Activated naive CD8-positive, alpha-beta T cell treated with anti-CD3 and anti-CD28 coated beads, Interleukin-2, amount 10 ng/mL, durations not matched to agents 7 days and 5 days (primary cell): ENCODE measurements at regions not wholly inside any gene's neighbourhood (a gene's known extent, or its start where the extent isn't known, plus 50 kb on each side); places are given as distances from the start of the nearest gene placed in this dataset.

Experiments used
- ATAC-seq: fragments of 150-1000 bp; cut with Tn5 transposase; one replicate; pipeline ENCODE4 v1.10.0; 2021; ENCODE audit warnings: low read depth, moderate library complexity
- POLR2A ChIA-PET: fragments of 350-600 bp; sonication (Branson Sonifier 250); formaldehyde crosslinking; loops from one replicate; lab custom pipeline; 2021; ENCODE audit warnings: antibody characterized with exemption; lab: Charles Lee
- DNase-seq: peaks from one replicate; pipeline ENCODE4 v3.0.0; 2021
- H3K27ac Mint-ChIP-seq: one replicate; pipeline ENCODE4 v1.8.0; 2022; ENCODE audit warnings: mild to moderate bottlenecking, mixed read lengths
- H3K27me3 Mint-ChIP-seq: one replicate; pipeline ENCODE4 v1.8.0; 2022; ENCODE audit warnings: mild to moderate bottlenecking, moderate library complexity, mixed read lengths
- H3K36me3 Mint-ChIP-seq: one replicate; pipeline ENCODE4 v1.8.0; 2021; ENCODE audit warnings: mild to moderate bottlenecking, mixed read lengths
- H3K4me1 Mint-ChIP-seq: one replicate; pipeline ENCODE4 v1.8.0; 2021; ENCODE audit warnings: mixed read lengths
- H3K4me3 Mint-ChIP-seq: one replicate; pipeline ENCODE4 v1.8.0; 2022; ENCODE audit warnings: mild to moderate bottlenecking, moderate library complexity, mixed read lengths
- H3K9me3 Mint-ChIP-seq: one replicate; pipeline ENCODE4 v1.8.0; 2021; ENCODE audit warnings: mixed read lengths

DNA sequence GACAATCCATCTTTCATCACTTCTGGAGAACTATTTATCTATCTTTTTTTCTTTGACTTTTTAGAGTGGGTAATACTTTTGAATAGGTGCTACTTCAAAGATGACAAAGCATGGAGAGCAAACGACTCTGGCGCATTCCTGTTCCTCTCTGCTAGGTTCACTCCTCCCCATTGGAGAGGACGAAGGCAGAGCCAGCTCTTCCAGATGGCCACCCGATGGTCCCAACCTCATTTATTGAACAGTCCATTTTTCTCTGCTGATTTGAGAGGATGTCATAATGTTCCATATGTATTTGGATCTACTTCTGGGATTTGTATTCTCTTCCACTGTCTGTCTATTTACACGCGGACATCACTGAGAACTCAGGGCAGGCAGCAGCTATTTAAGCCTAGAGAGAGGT, 284.3 kb upstream of the CXCR4 start:
- Mint-ChIP-seq H3K36me3 (no peaks in the 10 kb centered on the region), H3K4me1 (peaks cover 1% of the 10 kb centered on the region), H3K9me3 (no peaks in the 10 kb centered on the region), H3K27me3 (peaks cover 23% of the 10 kb centered on the region), H3K27ac (no peak overlapping the region), H3K4me3 (no peak overlapping the region)
- POLR2A ChIA-PET = no interaction called here
- no peak for DNase-seq
- ATAC-seq = no peak

DNA sequence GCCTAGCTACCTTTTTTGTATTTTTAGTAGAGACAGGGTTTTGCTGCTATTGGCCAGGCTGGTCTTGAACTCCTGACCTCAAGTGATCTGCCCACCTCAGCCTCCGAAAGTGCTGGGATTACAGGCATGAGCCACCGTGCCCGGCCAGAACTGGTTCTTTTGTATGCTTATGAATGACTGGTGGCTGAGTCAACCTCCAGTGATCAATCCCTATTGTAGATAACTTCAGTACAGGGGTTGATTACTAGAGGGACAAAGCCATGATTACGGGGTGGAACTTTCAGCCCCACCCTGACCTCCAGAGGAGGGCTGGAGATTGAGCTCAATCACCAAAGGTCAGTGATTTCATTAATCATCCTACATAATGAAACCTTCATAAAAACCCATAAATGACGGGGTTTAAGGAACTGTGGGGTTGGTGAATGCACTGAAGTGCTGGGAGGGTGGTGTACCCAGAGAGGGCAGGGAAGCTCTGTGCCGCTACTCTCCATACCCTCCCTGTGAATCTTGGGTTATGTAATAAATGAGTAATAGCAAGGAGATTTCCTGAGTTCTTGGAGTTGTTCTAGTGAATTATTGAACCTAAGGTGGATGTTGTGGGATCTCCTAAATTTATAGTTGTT, 281.8 kb upstream of the CXCR4 start:
- no peaks in the 10 kb centered on the region for H3K9me3 Mint-ChIP-seq
- H3K27ac Mint-ChIP-seq = no peak overlapping the region
- POLR2A ChIA-PET = no interaction called here
- ATAC-seq = no peak
- H3K4me3 Mint-ChIP-seq = no peak overlapping the region
- no peak for DNase-seq
- peaks cover 1% of the 10 kb centered on the region for H3K36me3 Mint-ChIP-seq
- H3K4me1 Mint-ChIP-seq = peaks cover 8% of the 10 kb centered on the region
- peaks cover 21% of the 10 kb centered on the region for H3K27me3 Mint-ChIP-seq

DNA sequence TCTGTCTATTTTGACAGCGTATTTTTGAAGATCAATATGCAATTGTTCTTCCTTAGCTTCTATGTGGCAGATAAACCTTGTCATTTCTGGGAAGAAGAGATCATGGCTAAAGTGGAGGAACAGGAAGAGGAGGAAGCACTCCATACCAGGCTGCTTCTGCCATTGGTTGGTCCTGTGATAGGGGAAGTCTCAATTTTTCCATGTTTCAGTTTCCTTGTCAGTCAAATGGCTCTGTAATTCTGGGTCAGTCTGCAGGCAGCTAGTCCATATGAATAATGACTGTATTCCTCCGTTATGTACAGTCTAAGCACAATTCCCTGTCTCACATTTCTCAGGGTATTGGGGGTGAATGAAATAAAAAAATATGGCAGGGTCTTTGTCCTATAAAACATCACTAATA, 277.6 kb upstream of the CXCR4 start:
- no peaks in the 10 kb centered on the region for H3K27me3 Mint-ChIP-seq
- DNase-seq = no peak
- H3K9me3 Mint-ChIP-seq = peaks cover 2% of the 10 kb centered on the region
- POLR2A ChIA-PET = no interaction called here
- ATAC-seq = no peak
- peaks cover 21% of the 10 kb centered on the region for H3K4me1 Mint-ChIP-seq
- peaks cover 4% of the 10 kb centered on the region for H3K36me3 Mint-ChIP-seq
- no peak overlapping the region for H3K27ac Mint-ChIP-seq
- no peak overlapping the region for H3K4me3 Mint-ChIP-seq

DNA sequence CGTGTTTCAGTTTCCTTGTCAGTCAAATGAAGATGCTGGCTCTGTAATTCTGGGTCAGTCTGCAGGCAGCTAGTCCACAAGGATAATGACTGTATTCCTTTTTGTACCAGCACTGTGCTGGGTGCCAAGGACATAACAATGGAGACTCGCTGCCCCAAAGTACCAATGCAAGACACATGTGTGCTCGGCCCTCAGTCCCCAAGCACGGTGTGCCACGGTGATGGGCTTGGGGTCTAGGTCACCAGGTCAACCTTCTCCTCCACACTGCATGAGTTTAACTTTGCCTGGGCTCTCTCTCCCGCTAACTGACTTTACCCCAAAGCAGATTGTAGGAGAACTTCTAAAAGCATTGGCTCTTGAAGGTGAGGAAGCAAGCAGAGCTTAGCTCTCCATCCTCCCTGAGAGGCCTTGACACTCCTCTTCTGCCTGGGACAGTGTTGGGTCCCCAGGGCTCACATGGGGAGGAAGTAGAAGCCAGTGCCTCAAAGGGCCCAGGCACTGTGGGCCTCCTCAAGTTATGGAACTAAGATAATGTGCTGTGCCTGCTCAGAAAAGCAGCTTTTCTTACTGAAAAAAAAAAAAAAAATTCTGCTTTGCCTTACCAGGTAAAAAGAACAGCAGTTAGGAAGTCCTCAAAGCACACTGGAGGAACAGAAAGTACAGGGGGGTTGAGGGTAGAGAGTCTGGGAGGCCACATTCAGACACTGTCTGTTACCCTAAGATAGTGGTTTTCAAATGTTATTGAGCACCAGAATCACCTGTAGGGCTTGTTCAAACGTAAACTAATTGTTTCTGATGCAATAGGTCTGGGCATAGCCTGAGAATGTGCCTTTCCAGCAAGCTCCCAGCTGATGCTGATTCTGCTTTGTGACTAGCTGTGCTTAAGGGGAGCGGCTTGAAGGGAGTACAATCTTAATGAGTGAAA, 276.4 kb upstream of the CXCR4 start:
- Mint-ChIP-seq H3K4me3 (no peak overlapping the region), H3K27ac (no peak overlapping the region), H3K36me3 (peaks cover 4% of the 10 kb centered on the region), H3K9me3 (peaks cover 2% of the 10 kb centered on the region), H3K4me1 (peaks cover 25% of the 10 kb centered on the region), H3K27me3 (no peaks in the 10 kb centered on the region)
- ATAC-seq (peak; percentile 65), DNase-seq (no peak)
- POLR2A ChIA-PET = no interaction called here

DNA sequence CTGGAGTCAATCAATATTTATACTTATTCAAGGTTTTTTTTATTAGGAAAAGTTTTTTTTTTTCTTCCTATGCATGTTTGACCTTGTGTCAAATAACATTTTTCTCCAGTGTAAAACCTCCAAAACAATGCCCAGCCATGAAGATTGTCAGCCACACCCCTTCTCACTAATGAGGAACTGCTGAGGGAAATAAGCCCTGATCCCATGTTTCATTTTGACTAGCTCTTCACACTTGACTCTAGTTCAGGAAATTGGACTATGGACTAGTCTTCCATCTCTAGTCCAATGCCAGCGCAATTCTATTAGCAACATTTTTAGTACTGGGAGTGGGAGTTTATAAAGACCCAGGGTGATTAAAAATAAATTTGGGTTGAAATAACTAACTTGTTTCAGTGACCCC, 275.6 kb upstream of the CXCR4 start:
- Mint-ChIP-seq H3K36me3 (peaks cover 4% of the 10 kb centered on the region), H3K9me3 (peaks cover 2% of the 10 kb centered on the region), H3K4me3 (no peak overlapping the region), H3K4me1 (peaks cover 25% of the 10 kb centered on the region), H3K27ac (no peak overlapping the region), H3K27me3 (no peaks in the 10 kb centered on the region)
- DNase-seq (no peak), ATAC-seq (no peak)
- POLR2A ChIA-PET = no interaction called here

DNA sequence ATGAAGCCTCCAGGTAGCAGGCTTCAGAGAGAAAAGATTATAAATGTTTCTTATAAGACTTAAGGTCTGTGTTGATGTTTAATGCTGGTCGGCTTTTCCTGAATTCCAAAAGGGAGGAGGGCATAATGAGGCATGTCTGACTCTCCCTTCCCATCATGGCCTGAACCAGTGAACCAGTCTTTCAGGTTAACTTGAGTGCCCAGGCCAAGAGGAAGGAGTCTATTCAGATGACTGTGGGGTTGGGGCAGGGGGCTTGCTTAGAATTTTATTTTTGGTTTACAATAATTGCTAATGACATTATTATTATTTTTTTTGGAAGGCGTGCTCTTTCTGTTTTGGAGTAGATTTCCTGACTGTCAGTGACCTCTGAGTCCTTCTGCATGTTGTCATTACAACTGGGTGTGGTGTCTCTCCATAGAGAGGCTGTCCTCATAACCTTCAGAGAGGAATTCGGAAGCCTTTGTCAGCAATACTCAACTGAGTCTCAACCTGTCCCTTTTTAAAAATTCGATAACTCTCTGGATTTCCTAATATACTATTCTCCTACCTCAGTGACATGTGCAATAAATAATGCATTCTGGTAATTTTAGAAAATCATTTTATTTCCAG, 275.1 kb upstream of the CXCR4 start:
- peaks cover 25% of the 10 kb centered on the region for H3K4me1 Mint-ChIP-seq
- H3K9me3 Mint-ChIP-seq = peaks cover 2% of the 10 kb centered on the region
- no peak for DNase-seq
- H3K36me3 Mint-ChIP-seq = peaks cover 4% of the 10 kb centered on the region
- H3K27ac Mint-ChIP-seq = no peak overlapping the region
- POLR2A ChIA-PET = no interaction called here
- ATAC-seq = no peak
- no peak overlapping the region for H3K4me3 Mint-ChIP-seq
- H3K27me3 Mint-ChIP-seq = no peaks in the 10 kb centered on the region

DNA sequence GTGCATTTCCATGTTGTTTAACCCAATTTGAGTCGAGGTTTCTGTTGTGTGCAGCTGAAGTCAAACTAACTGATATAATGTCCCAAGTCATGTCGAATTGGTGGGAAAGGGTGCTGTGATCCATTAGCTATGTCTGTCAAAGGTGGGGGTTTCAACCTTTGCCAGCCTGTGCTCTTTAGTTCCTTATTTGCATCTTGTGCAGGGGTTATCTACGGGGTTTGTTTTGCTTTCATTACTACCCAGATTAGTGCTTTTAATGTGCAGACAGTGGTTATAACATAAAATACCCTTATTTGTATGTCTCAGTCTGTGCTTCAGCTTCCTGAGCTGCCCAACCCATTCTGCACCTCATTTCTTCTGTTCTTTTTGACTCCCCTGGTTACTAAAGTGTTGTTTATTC, 271.9 kb upstream of the CXCR4 start:
- POLR2A ChIA-PET = no interaction called here
- peaks cover 3% of the 10 kb centered on the region for H3K36me3 Mint-ChIP-seq

DNA sequence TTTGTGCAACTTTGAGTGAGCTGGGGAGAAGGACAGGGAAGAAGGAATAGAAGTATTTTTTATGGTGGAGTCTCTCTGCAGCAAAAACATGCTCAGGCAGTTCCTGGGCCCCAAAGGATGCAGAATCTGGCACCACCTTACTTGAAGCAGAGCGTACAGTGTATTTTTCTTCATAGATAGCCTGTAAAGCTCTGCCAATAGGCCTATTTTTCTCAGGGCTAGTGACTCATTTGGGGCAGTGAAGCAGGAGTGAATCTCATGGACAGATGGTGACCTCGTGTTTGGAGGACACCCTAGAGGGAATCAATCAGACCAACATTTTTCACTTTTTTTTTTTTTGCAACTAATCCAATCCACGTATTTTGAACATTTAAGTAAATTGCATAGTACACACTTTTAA, 268.1 kb upstream of the CXCR4 start:
- no peak for ATAC-seq
- H3K27ac Mint-ChIP-seq = no peak overlapping the region
- H3K9me3 Mint-ChIP-seq = no peaks in the 10 kb centered on the region
- no peaks in the 10 kb centered on the region for H3K36me3 Mint-ChIP-seq
- H3K27me3 Mint-ChIP-seq = no peaks in the 10 kb centered on the region
- H3K4me1 Mint-ChIP-seq = peaks cover 44% of the 10 kb centered on the region
- H3K4me3 Mint-ChIP-seq = no peak overlapping the region
- POLR2A ChIA-PET = interaction anchor here (0.7 kb wide), 1 partner anchor 294 kb away, joined by 3 read pairs; no protein-coding TSS in a partner anchor
- DNase-seq = no peak

More for the DNA sequence above, 271.9 kb upstream of the CXCR4 start:
- peaks cover 23% of the 10 kb centered on the region for H3K4me1 Mint-ChIP-seq
- peaks cover 2% of the 10 kb centered on the region for H3K9me3 Mint-ChIP-seq
- DNase-seq = no peak
- ATAC-seq = no peak
- H3K4me3 Mint-ChIP-seq = no peak overlapping the region
- H3K27me3 Mint-ChIP-seq = no peaks in the 10 kb centered on the region
- peak overlapping the region; percentile 8 for H3K27ac Mint-ChIP-seq

DNA sequence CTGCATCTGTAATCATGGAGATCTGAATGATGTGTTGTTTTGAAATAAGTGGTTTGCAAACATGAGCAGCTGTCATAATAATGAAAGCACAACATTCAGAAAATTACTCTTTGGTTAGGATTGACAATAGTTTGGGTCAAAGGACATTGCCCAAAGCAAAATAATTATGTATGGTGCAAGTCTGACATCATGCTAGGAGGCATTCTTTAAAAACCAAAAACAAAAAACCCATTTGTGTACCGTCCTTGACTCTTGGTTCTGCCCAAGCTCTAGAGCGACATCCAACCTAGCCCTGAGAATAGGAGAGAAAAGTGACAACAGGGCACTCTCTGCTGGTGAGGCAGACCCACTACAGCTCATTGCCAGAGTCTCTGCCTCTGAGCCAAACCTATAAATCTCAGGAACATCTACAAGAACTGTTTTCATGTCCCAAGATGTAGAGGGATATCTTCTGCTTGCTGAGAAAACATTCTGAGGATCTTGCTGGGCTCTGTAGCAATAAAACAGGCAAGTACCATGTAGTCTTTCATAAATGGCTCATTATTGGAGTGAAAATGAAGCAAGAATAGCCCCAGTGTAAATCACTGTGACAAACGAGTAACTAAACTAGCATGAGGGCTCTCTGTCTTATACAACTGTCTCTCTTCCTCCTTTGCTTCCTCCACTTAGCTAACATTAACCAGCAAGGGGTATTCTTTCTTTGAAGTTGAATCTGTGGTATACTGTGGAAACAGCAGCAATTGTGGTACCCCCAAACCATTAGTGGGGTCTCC, 266.8 kb upstream of the CXCR4 start:
- POLR2A ChIA-PET = interaction anchor here (1.0 to 1.5 kb wide), 5 partner anchors 266 to 564 kb away, joined by 3 to 9 read pairs (median 5); no protein-coding TSS in a partner anchor
- ATAC-seq (peak; percentile 60), DNase-seq (no peak)
- H3K9me3 Mint-ChIP-seq = no peaks in the 10 kb centered on the region
- peak overlapping the region; percentile 18 for H3K27ac Mint-ChIP-seq
- peak overlapping the region; percentile 4 for H3K4me3 Mint-ChIP-seq
- H3K36me3 Mint-ChIP-seq = no peaks in the 10 kb centered on the region
- H3K4me1 Mint-ChIP-seq = peaks cover 44% of the 10 kb centered on the region
- no peaks in the 10 kb centered on the region for H3K27me3 Mint-ChIP-seq

DNA sequence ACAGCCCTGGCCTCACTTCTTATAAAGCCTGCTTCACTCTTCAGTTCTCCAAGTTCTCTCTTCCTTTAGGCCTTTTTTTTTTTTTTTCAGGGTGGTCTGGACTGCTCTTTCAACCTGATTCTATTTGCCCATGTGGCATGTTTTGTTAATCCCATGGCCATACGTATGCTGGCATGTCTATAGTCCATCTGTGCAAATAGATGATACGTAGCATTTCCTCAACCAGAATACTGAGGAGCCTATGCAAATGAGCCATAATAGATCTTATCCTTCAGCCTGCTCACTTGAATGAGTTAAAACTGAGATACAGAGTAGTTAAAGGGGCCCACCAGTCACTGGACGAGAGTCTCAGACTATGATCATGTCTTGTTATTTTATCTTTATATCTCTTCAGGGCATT, 265.2 kb upstream of the CXCR4 start:
- DNase-seq = no peak
- Mint-ChIP-seq H3K4me1 (peaks cover 49% of the 10 kb centered on the region), H3K9me3 (no peaks in the 10 kb centered on the region), H3K27ac (peak overlapping the region; percentile 96), H3K36me3 (no peaks in the 10 kb centered on the region), H3K4me3 (no peak overlapping the region), H3K27me3 (no peaks in the 10 kb centered on the region)
- POLR2A ChIA-PET = interaction anchor here (0.6 to 2.7 kb wide), 10 partner anchors 97 to 507 kb away, joined by 3 to 11 read pairs (median 4); partner anchors contain the start of gene MCM6
- ATAC-seq = no peak

DNA sequence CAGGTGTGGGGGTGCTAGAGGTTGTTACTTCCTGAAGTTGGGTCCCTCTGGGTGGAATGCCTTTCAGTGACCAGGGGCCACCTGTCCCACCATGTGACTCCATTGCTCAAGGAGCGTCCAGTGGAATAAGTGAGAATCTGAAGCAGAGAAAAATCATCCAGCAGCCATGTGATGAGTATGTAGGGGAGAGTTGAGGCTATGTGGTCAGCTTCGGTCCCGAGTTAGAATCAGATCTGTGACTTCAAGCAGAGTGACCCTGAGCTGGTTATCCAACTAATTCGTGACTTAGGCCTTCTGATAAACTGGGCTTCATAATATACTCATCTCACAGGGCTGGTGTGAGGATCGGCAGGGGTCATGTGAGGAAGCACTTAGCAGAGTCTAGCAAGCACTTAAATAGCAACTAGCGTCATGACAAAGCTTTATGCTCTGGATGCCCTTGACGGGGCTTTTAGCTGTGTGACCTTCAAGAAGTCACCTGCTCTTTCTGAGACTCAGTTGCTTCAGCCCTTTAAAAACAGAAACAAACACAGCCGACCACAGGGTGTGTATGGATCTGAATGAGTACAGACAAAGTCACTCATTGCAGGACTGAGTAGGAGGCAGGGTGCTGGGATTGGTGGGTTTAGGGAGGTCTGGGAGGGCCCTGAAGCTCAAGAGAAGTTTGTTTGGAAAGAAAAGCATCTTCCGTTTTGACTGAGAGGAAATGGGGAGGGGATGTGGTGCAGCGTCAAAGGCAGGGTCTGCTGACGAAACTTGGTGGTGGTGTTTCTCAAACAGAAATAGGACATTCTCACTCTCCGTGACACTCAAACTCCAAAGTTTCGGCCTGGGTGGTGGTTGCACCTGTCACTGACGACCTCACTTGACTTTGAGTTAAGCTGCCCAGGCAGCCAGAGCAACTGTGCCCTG, 264.0 kb upstream of the CXCR4 start:
- POLR2A ChIA-PET = interaction anchor here (0.6 to 2.7 kb wide), 22 partner anchors 41 to 561 kb away, joined by 3 to 11 read pairs (median 4); partner anchors contain the start of gene MCM6
- DNase-seq (peak; percentile 68), ATAC-seq (peak; percentile 83)
- peak overlapping the region; percentile 73 for H3K4me3 Mint-ChIP-seq
- H3K36me3 Mint-ChIP-seq = no peaks in the 10 kb centered on the region
- no peaks in the 10 kb centered on the region for H3K27me3 Mint-ChIP-seq
- no peaks in the 10 kb centered on the region for H3K9me3 Mint-ChIP-seq
- H3K4me1 Mint-ChIP-seq = peaks cover 57% of the 10 kb centered on the region
- H3K27ac Mint-ChIP-seq = peak overlapping the region; percentile 96

DNA sequence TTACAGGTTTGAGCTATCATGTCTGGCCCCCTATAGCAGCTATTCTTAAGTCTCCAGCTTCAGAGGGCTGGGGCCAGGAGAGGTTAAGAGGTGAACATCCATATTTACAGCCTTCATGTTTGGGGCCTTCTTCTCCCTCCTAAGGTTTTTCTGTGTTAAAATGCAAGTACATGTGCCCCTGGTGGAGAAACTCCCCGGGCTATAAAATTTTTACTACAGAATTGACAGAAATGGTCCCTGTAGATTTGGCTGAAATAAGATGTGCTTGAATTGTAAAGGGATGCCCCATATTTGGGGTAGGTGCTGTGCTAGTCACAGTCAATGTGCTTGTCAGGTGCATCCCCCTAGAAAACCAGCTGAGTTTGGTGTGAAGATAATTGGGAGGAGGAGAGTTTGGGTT, 263.3 kb upstream of the CXCR4 start:
- Mint-ChIP-seq H3K4me3 (peak overlapping the region; percentile 73), H3K27me3 (no peaks in the 10 kb centered on the region), H3K4me1 (peaks cover 63% of the 10 kb centered on the region), H3K9me3 (no peaks in the 10 kb centered on the region), H3K27ac (peak overlapping the region; percentile 96), H3K36me3 (no peaks in the 10 kb centered on the region)
- no peak for ATAC-seq
- no peak for DNase-seq
- POLR2A ChIA-PET = interaction anchor here (0.6 to 2.7 kb wide), 12 partner anchors 245 to 548 kb away, joined by 3 to 11 read pairs (median 5); no protein-coding TSS in a partner anchor
